HCT116 (cell line): ENCODE measurements at regions not wholly inside any gene's neighbourhood (a gene's known extent, or its start where the extent isn't known, plus 50 kb on each side); places are given as distances from the start of the nearest gene placed in this dataset.

ENCODE experiments used
- ATAC-seq: fragments of 200-7000 bp; cut with Tn5 transposase; 2 replicates; pipeline ENCODE4 v1.9.1; 2020; ENCODE audit warnings: mild to moderate bottlenecking, moderate library complexity
- BruUV-seq: library from RNA; stranded (reverse); fragments of 400-500 nt; replicated peaks from 2 replicates; lab custom pipeline; 2021; lab: Mats Ljungman, UMichigan
- CTCF ChIA-PET: fragments of 300-600 bp; sonication (Branson Sonifier 250); formaldehyde crosslinking; loops from one replicate; lab custom pipeline; 2021; ENCODE audit warnings: antibody characterized with exemption; lab: Charles Lee
- POLR2A ChIA-PET: fragments of 300-600, 350-600 bp; sonication (Branson Sonifier 250); formaldehyde crosslinking; loops from one replicate; lab custom pipeline; 2021; ENCODE audit warnings: antibody characterized with exemption; lab: Charles Lee
- RAD21 ChIA-PET, 2 experiments: fragments of 300-600 bp; sonication (Branson Sonifier 250); formaldehyde crosslinking; loops; one replicate each; lab custom pipeline; 2023; ENCODE audit warnings: low total read pairs in 2 of 2; ENCODE audit not compliant: uncharacterized antibody in 2 of 2, unreplicated experiment in 2 of 2, low non-redundant PET in 1 of 2; lab: Charles Lee
- DNase-seq: peaks from one replicate; pipeline ENCODE4 v3.0.0-alpha.2; 2010; ENCODE audit warnings: low read depth, low spot score
- H2AFZ ChIP-seq: fragments of 200-600 bp; shearing (Covaris generic), sonication (generic); 2 replicates; pipeline ENCODE4 v1.6.1; 2017; ENCODE audit warnings: low read depth, mixed run types, mixed read lengths, antibody characterized with exemption, low read length; ENCODE audit not compliant: poor library complexity, severe bottlenecking
- H3K27ac ChIP-seq: 2 replicates; pipeline ENCODE4 v1.5.1; 2012; ENCODE audit warnings: low read depth, low read length
- H3K27me3 ChIP-seq: fragments of 200-600 bp; sonication (generic); 2 replicates; pipeline ENCODE4 v1.6.1; 2016; ENCODE audit warnings: mixed run types, low read length, mixed read lengths; ENCODE audit not compliant: insufficient read depth
- H3K36me3 ChIP-seq, 2 experiments: fragments of 200-500 bp in 1 of 2; fragments of 200-600 bp in 1 of 2; sonication (Bioruptor generic) in 1 of 2; sonication (generic) in 1 of 2; 2 replicates each; pipeline versions ENCODE4 v1.5.1 to v1.6.1; 2014 to 2016; ENCODE audit warnings: low read length in 2 of 2, inconsistent platforms in 1 of 2, mixed read lengths in 1 of 2, mixed run types in 1 of 2; ENCODE audit not compliant: insufficient read depth in 2 of 2, control insufficient read depth in 1 of 2
- H3K4me1 ChIP-seq, 2 experiments: fragments of 200-600 bp in 1 of 2; sonication (generic) in 1 of 2; 2 replicates each; pipeline versions ENCODE4 v1.5.1 to v1.6.1; 2012 to 2017; ENCODE audit warnings: low read length in 2 of 2, inconsistent platforms in 1 of 2, mild to moderate bottlenecking in 1 of 2, mixed read lengths in 1 of 2, mixed run types in 1 of 2, moderate library complexity in 1 of 2; ENCODE audit not compliant: insufficient read depth in 2 of 2, control insufficient read depth in 1 of 2
- H3K4me2 ChIP-seq: fragments of 200-600 bp; sonication (generic); 2 replicates; pipeline ENCODE4 v1.6.1; 2017; ENCODE audit warnings: mixed run types, low read length, mixed read lengths
- H3K4me3 ChIP-seq, 2 experiments: fragments of 200-600 bp in 1 of 2; sonication (generic) in 1 of 2; replicated peaks in 1 of 2; 2 replicates each; pipeline ENCODE4 v1.5.1; 2011 to 2016; ENCODE audit warnings: low read length in 2 of 2, control low read depth in 1 of 2, low read depth in 1 of 2, mild to moderate bottlenecking in 1 of 2, mixed read lengths in 1 of 2, mixed run types in 1 of 2
- H3K79me2 ChIP-seq: fragments of 200-600 bp; sonication (generic); 2 replicates; pipeline ENCODE4 v1.6.1; 2017; ENCODE audit warnings: mild to moderate bottlenecking, mixed run types, low read length, moderate library complexity, mixed read lengths; ENCODE audit not compliant: insufficient read depth
- H3K9ac ChIP-seq: fragments of 200-600 bp; sonication (generic); 2 replicates; pipeline ENCODE4 v1.6.1; 2016; ENCODE audit warnings: low read length, mixed read lengths
- H3K9me2 ChIP-seq: fragments of 200-600 bp; sonication (generic), shearing (Covaris generic); 2 replicates; pipeline ENCODE4 v1.6.1; 2017; ENCODE audit warnings: mixed run types, mild to moderate bottlenecking, moderate library complexity; ENCODE audit not compliant: insufficient read depth
- H3K9me3 ChIP-seq, 2 experiments: fragments of 200-500 bp in 1 of 2; fragments of 200-600 bp in 1 of 2; sonication (Bioruptor generic) in 1 of 2; sonication (generic) in 1 of 2; 2 replicates each; pipeline ENCODE4 v1.6.1; 2014 to 2017; ENCODE audit warnings: low read length in 2 of 2, mixed read lengths in 2 of 2, inconsistent platforms in 1 of 2, low read depth in 1 of 2, mild to moderate bottlenecking in 1 of 2, mixed run types in 1 of 2, moderate library complexity in 1 of 2; ENCODE audit not compliant: control insufficient read depth in 1 of 2, insufficient read depth in 1 of 2
- H4K20me1 ChIP-seq: fragments of 200-600 bp; sonication (generic), shearing (Covaris generic); 2 replicates; pipeline ENCODE4 v1.6.1; 2017; ENCODE audit warnings: mixed run types, mild to moderate bottlenecking, moderate library complexity; ENCODE audit not compliant: insufficient read depth
- ELF1 ChIP-seq: IDR thresholded peaks from 2 replicates; pipeline ENCODE4 v1.6.1; 2012; ENCODE audit warnings: low read depth, borderline replicate concordance
- intact Hi-C: fragments of 100-400 bp; cut with micrococcal nuclease; formaldehyde crosslinking; loops from 2 replicates; pipeline ENCODE4 v1.10.0; 2022
- TF ChIP-seq, protein P1 (sequence below): IDR thresholded peaks from 2 replicates; pipeline ENCODE4 v1.6.1; 2012
- TF ChIP-seq, protein P2 (sequence below): IDR thresholded peaks from 2 replicates; pipeline ENCODE4 v1.6.1; 2011; ENCODE audit warnings: mild to moderate bottlenecking, low read length, moderate library complexity; ENCODE audit not compliant: insufficient replicate concordance; ENCODE audit errors: extremely low read depth

DNA sequence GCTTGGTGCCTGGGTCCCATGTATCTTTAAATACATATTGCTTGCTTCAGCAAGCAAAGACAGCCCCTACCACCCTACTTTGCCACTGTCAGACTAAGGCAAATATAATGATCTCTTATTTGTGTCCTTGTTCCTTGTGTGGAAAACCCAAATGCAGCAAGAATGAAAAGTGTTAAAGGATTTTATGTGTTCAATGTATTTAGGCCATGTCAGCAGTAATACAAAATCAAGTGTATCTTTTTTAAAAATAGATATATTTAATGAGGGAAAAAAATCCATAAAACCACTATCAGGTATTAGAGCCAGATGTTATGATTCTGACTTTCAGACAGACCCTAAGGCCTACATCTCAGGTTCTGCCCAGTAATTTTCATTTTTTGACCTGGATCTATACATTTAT is 374.5 kb downstream of the SEC14L1 start:
- RAD21 ChIA-PET, result no interaction called here
- peaks cover 0 to 4% of the 10 kb centered on the region in 2 experiments; a peak in 1 of 4 replicates for H3K4me1 ChIP-seq
- no peak for ATAC-seq
- H4K20me1 ChIP-seq, result no peaks in the 10 kb centered on the region
- TF ChIP-seq, protein P1, sequence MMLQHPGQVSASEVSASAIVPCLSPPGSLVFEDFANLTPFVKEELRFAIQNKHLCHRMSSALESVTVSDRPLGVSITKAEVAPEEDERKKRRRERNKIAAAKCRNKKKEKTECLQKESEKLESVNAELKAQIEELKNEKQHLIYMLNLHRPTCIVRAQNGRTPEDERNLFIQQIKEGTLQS, result no peak
- TF ChIP-seq, protein P2, sequence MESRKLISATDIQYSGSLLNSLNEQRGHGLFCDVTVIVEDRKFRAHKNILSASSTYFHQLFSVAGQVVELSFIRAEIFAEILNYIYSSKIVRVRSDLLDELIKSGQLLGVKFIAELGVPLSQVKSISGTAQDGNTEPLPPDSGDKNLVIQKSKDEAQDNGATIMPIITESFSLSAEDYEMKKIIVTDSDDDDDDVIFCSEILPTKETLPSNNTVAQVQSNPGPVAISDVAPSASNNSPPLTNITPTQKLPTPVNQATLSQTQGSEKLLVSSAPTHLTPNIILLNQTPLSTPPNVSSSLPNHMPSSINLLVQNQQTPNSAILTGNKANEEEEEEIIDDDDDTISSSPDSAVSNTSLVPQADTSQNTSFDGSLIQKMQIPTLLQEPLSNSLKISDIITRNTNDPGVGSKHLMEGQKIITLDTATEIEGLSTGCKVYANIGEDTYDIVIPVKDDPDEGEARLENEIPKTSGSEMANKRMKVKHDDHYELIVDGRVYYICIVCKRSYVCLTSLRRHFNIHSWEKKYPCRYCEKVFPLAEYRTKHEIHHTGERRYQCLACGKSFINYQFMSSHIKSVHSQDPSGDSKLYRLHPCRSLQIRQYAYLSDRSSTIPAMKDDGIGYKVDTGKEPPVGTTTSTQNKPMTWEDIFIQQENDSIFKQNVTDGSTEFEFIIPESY, result no peak
- BruUV-seq, result no TSS peak
- CTCF ChIA-PET, result no interaction called here
- H3K27ac ChIP-seq, result no peak overlapping the region
- 0 out of 4 replicates have a peak, but pooled peaks cover 3 to 5% of the 10 kb centered on the region in 2 experiments for H3K9me3 ChIP-seq
- no peaks in the 10 kb centered on the region for H3K9me2 ChIP-seq
- H3K4me2 ChIP-seq, result no peak overlapping the region
- no peaks in the 10 kb centered on the region for H3K79me2 ChIP-seq
- DNase-seq, result no peak
- H2AFZ ChIP-seq, result no peak overlapping the region
- intact Hi-C loops, result no loop called here
- POLR2A ChIA-PET, result no interaction called here
- no peak overlapping the region for H3K9ac ChIP-seq
- H3K36me3 ChIP-seq, result no peaks in the 10 kb centered on the region
- no peak overlapping the region for H3K4me3 ChIP-seq
- H3K27me3 ChIP-seq, result no peaks in the 10 kb centered on the region

DNA sequence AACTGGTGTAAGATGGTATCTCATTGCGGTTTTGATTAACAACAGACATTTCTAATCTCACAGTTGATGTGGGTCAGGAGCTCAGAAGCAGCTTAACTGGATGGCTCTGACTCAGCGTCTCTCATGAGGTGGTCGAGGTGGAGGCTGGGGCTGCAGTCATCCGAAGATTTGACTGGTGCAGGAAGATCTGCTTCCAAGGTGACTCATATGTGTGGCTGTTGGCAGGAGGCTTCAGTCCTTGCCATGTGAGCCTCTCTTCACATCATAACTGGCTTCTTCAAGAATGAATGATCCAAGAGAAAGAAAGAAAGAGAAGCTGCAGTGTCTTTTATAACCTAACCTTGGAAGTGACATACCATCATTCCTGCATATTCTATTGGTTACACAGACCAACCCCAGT is 376.1 kb downstream of the SEC14L1 start:
- Histone ChIP-seq H3K27ac (no peak overlapping the region), H3K4me1 (peaks cover 0 to 4% of the 10 kb centered on the region in 2 experiments; a peak in 1 of 4 replicates), H3K9me3 (0 out of 4 replicates have a peak, but pooled peaks cover 0 to 1% of the 10 kb centered on the region in 2 experiments), H4K20me1 (no peaks in the 10 kb centered on the region)
- ATAC-seq, result peak; percentile 30; the same call in 1 of the 2 replicates
- TF ChIP-seq ELF1, result no peak
- TF ChIP-seq, all 23 proteins: peak for 0
- Histone ChIP-seq H3K9ac (no peak overlapping the region), H3K9me2 (no peaks in the 10 kb centered on the region), H2AFZ (no peak overlapping the region), H3K27me3 (no peaks in the 10 kb centered on the region), H3K79me2 (no peaks in the 10 kb centered on the region), H3K36me3 (no peaks in the 10 kb centered on the region), H3K4me3 (no peak overlapping the region), H3K4me2 (no peak overlapping the region)
- ChIA-PET POLR2A (no interaction called here), CTCF (no interaction called here), RAD21 (no interaction called here)
- intact Hi-C loops, result no loop called here
- no TSS peak for BruUV-seq
- no peak for DNase-seq
